ENCODE measurements at regions not wholly inside any gene's neighbourhood (a gene's known extent, or its start where the extent isn't known, plus 50 kb on each side); places are given as distances from the start of the nearest gene placed in this dataset.

- TF ChIP-seq CTCF (conservative IDR thresholded peaks at IDR 0.05; ENCODE audit: low read depth in 2 of 2) (no peak), ETS1 (IDR thresholded peaks at IDR 0.05) (no peak), REST (IDR thresholded peaks at IDR 0.05; ENCODE audit: unreplicated experiment) (no peak)
Observed at GRCh38 chr13:37413161-37413560, 185.4 kb downstream of the POSTN start.

Data from GM23338 (cell line).